Keratinocyte (primary cell): ENCODE measurements at regions not wholly inside any gene's neighbourhood (a gene's known extent, or its start where the extent isn't known, plus 50 kb on each side); places are given as distances from the start of the nearest gene placed in this dataset.

ENCODE experiments used
- DNase-seq: peaks from one replicate; pipeline ENCODE4 v3.0.0-alpha.2; 2011; ENCODE audit warnings: low read depth, missing footprints, low spot score
- FAIRE-seq: peaks from 2 replicates; lab custom pipeline; 2011; peaks lifted over from hg19 to GRCh38; lab: Jason Lieb, UNC
- H2AFZ ChIP-seq: 2 replicates; pipeline ENCODE4 v1.6.0; 2012; ENCODE audit warnings: low read length, control low read depth, inconsistent platforms; ENCODE audit not compliant: control insufficient read depth
- H3K27ac ChIP-seq: 2 replicates; pipeline ENCODE4 v1.5.1; 2011; ENCODE audit warnings: low read length; ENCODE audit not compliant: control insufficient read depth, insufficient read depth
- H3K27me3 ChIP-seq: 3 replicates; pipeline ENCODE4 v1.6.0; 2011; ENCODE audit warnings: low read length; ENCODE audit not compliant: control insufficient read depth, insufficient read depth; ENCODE audit errors: extremely low read depth
- H3K36me3 ChIP-seq, 2 experiments: 2 replicates in 1 of 2; 3 replicates in 1 of 2; pipeline ENCODE4 v1.5.1; 2011; ENCODE audit warnings: low read length in 2 of 2, mild to moderate bottlenecking in 1 of 2; ENCODE audit not compliant: control insufficient read depth in 2 of 2, insufficient read depth in 2 of 2; ENCODE audit errors: extremely low read depth in 1 of 2
- H3K4me1 ChIP-seq: 3 replicates; pipeline ENCODE4 v1.5.1; 2011; ENCODE audit warnings: low read length; ENCODE audit not compliant: control insufficient read depth, insufficient read depth; ENCODE audit errors: extremely low read depth
- H3K4me2 ChIP-seq: 3 replicates; pipeline ENCODE4 v1.6.0; 2011; ENCODE audit warnings: low read depth, low read length; ENCODE audit not compliant: control insufficient read depth, insufficient read depth; ENCODE audit errors: extremely low read depth
- H3K4me3 ChIP-seq, 3 experiments: fragments of 200-600 bp in 1 of 3; sonication (generic) in 1 of 3; 2 replicates in 2 of 3; 3 replicates in 1 of 3; pipeline ENCODE4 v1.5.1; 2011 to 2016; ENCODE audit warnings: low read length in 3 of 3, mild to moderate bottlenecking in 3 of 3, control low read depth in 2 of 3, inconsistent platforms in 1 of 3, low read depth in 1 of 3, mixed read lengths in 1 of 3, mixed run types in 1 of 3, moderate library complexity in 1 of 3; ENCODE audit not compliant: control insufficient read depth in 2 of 3, insufficient read depth in 2 of 3; ENCODE audit errors: extremely low read depth in 1 of 3
- H3K79me2 ChIP-seq: 2 replicates; pipeline ENCODE4 v1.6.0; 2012; ENCODE audit warnings: low read length; ENCODE audit not compliant: control insufficient read depth, insufficient read depth
- H3K9ac ChIP-seq: 3 replicates; pipeline ENCODE4 v1.6.0; 2011; ENCODE audit warnings: low read length; ENCODE audit not compliant: control insufficient read depth, insufficient read depth; ENCODE audit errors: extremely low read depth
- H3K9me1 ChIP-seq: 3 replicates; pipeline ENCODE4 v1.6.0; 2011; ENCODE audit warnings: low read length; ENCODE audit not compliant: control insufficient read depth, insufficient read depth; ENCODE audit errors: extremely low read depth
- H3K9me3 ChIP-seq: 2 replicates; pipeline ENCODE4 v1.5.1; 2012; ENCODE audit warnings: low read depth, low read length; ENCODE audit not compliant: control insufficient read depth
- H4K20me1 ChIP-seq: 3 replicates; pipeline ENCODE4 v1.6.0; 2011; ENCODE audit warnings: low read length; ENCODE audit not compliant: control insufficient read depth, insufficient read depth; ENCODE audit errors: extremely low read depth
- CTCF ChIP-seq, 3 experiments: IDR thresholded peaks in 1 of 3; conservative IDR thresholded peaks in 1 of 3; optimal IDR thresholded peaks in 1 of 3; 2 replicates in 2 of 3; 3 replicates in 1 of 3; pipeline versions ENCODE3 to v1.5.1; 2011; ENCODE audit warnings: low read length in 3 of 3, mild to moderate bottlenecking in 3 of 3, moderate library complexity in 2 of 3, control low read depth in 1 of 3, inconsistent platforms in 1 of 3; ENCODE audit not compliant: insufficient read depth in 2 of 3; ENCODE audit errors: extremely low read depth in 1 of 3
- EZH2 ChIP-seq: IDR thresholded peaks from one replicate; pipeline ENCODE4 v1.6.1; 2012; ENCODE audit warnings: inconsistent platforms, mild to moderate bottlenecking, low read length, moderate library complexity
- dilution Hi-C: fragments of 300-500 bp; cut with MboI; formaldehyde crosslinking; loops from one replicate; pipeline ENCODE4 v1.7.0; 2020; ENCODE audit warnings: low sequenced_read_pairs; ENCODE audit not compliant: extremely low pct_ligation_motif_present

GRCh38 chrX:125444659-125445058 is 125.0 kb downstream of the TEX13C start:
- TF ChIP-seq CTCF (optimal IDR thresholded peaks at IDR 0.05 in 1 of 3, IDR thresholded peaks at IDR 0.05 in 1 of 3, conservative IDR thresholded peaks at IDR 0.05 in 1 of 3; ENCODE audit: extremely low read depth in 1 of 3, insufficient read depth in 2 of 3, low read length in 3 of 3) (no peak), EZH2 (no peak)
- DNase-seq = no peak

GRCh38 chrX:125475482-125475881 is 155.8 kb downstream of the TEX13C start:
- H3K9me1 ChIP-seq = no peaks in the 10 kb centered on the region
- FAIRE-seq = no peak

More at GRCh38 chrX:125444659-125445058, 125.0 kb downstream of the TEX13C start:
- no peak overlapping the region for H3K27ac ChIP-seq
- H3K9me1 ChIP-seq = no peaks in the 10 kb centered on the region
- no peak overlapping the region for H3K4me2 ChIP-seq
- H3K79me2 ChIP-seq = no peaks in the 10 kb centered on the region
- no peak overlapping the region for H2AFZ ChIP-seq
- no peak for FAIRE-seq
- H3K27me3 ChIP-seq = no peaks in the 10 kb centered on the region
- no peaks in the 10 kb centered on the region for H4K20me1 ChIP-seq
- dilution Hi-C loops = no loop called here
- no peaks in the 10 kb centered on the region for H3K9me3 ChIP-seq
- H3K4me3 ChIP-seq = no peak overlapping the region
- no peak overlapping the region for H3K9ac ChIP-seq
- H3K4me1 ChIP-seq = no peaks in the 10 kb centered on the region
- no peaks in the 10 kb centered on the region for H3K36me3 ChIP-seq

More at GRCh38 chrX:125475482-125475881, 155.8 kb downstream of the TEX13C start:
- H3K9ac ChIP-seq = no peak overlapping the region
- TF ChIP-seq CTCF (optimal IDR thresholded peaks at IDR 0.05 in 1 of 3, IDR thresholded peaks at IDR 0.05 in 1 of 3, conservative IDR thresholded peaks at IDR 0.05 in 1 of 3; ENCODE audit: extremely low read depth in 1 of 3, insufficient read depth in 2 of 3, low read length in 3 of 3) = no peak
- no peak for TF ChIP-seq EZH2
- DNase-seq = no peak
- H3K9me3 ChIP-seq = no peaks in the 10 kb centered on the region
- no peaks in the 10 kb centered on the region for H3K4me1 ChIP-seq
- H2AFZ ChIP-seq = no peak overlapping the region
- H4K20me1 ChIP-seq = no peaks in the 10 kb centered on the region
- dilution Hi-C loops = no loop called here
- H3K4me3 ChIP-seq = no peak overlapping the region
- no peaks in the 10 kb centered on the region for H3K79me2 ChIP-seq
- H3K36me3 ChIP-seq = no peaks in the 10 kb centered on the region
- no peak overlapping the region for H3K27ac ChIP-seq
- no peaks in the 10 kb centered on the region for H3K27me3 ChIP-seq
- H3K4me2 ChIP-seq = no peak overlapping the region
